AG04449 (cell line): ENCODE measurements at regions not wholly inside any gene's neighbourhood (a gene's known extent, or its start where the extent isn't known, plus 50 kb on each side); places are given as distances from the start of the nearest gene placed in this dataset.
A peak's percentile ranks its signal among the peaks of the same experiment; 100 is the strongest.

ENCODE experiments used
- CTCF ChIA-PET: fragments of 350-600 bp; formaldehyde crosslinking; extraction: SDS; loops from one replicate; lab custom pipeline; 2021; ENCODE audit warnings: antibody characterized with exemption; lab: Yijun Ruan, JAX
- POLR2A ChIA-PET: fragments of 400-600, 350-600 bp; formaldehyde crosslinking; extraction: SDS; loops from one replicate; lab custom pipeline; 2020; ENCODE audit warnings: antibody characterized with exemption, inconsistent platforms; lab: Yijun Ruan, JAX
- DNase-seq: peaks from one replicate; pipeline ENCODE4 v3.0.0-alpha.2; 2010; ENCODE audit warnings: low read depth, low spot score
- H3K4me3 ChIP-seq: 2 replicates; pipeline ENCODE4 v1.5.1; 2011; ENCODE audit warnings: low read depth, mild to moderate bottlenecking, control low read depth, low read length
- CTCF ChIP-seq: IDR thresholded peaks from one replicate; pipeline ENCODE4 v1.5.1; 2011; ENCODE audit warnings: mild to moderate bottlenecking, moderate library complexity, low read length, control low read depth, inconsistent platforms; ENCODE audit not compliant: insufficient read depth; ENCODE audit errors: missing control alignments

- CTCF ChIA-PET: no interaction called here
- POLR2A ChIA-PET: no interaction called here
These were observed 315.6 kb upstream of the PTCHD4 start for GRCh38 chr6:48426636-48427035.

GRCh38 chr6:48423640-48424365 is 312.8 kb upstream of the PTCHD4 start:
- DNase-seq: no peak
- ChIA-PET CTCF (no interaction called here), POLR2A (no interaction called here)
- TF ChIP-seq CTCF: no peak
- no peak overlapping the region for H3K4me3 ChIP-seq

More at GRCh38 chr6:48426636-48427035, 315.6 kb upstream of the PTCHD4 start:
- TF ChIP-seq CTCF: no peak
- peak; percentile 38 for DNase-seq
- no peak overlapping the region for H3K4me3 ChIP-seq

- CTCF ChIA-PET: no interaction called here
- H3K4me3 ChIP-seq: no peak overlapping the region
- DNase-seq: no peak
- POLR2A ChIA-PET: no interaction called here
- no peak for TF ChIP-seq CTCF
These were observed 309.0 kb upstream of the PTCHD4 start for GRCh38 chr6:48419992-48420391.

- TF ChIP-seq CTCF: no peak
- H3K4me3 ChIP-seq: no peak overlapping the region
- no peak for DNase-seq
- CTCF ChIA-PET: no interaction called here
- POLR2A ChIA-PET: no interaction called here
These were observed 306.9 kb upstream of the PTCHD4 start for GRCh38 chr6:48417927-48418326.

- ChIA-PET POLR2A (no interaction called here), CTCF (no interaction called here)
- no peak for DNase-seq
These were observed 301.7 kb upstream of the PTCHD4 start for GRCh38 chr6:48412656-48413055.

GRCh38 chr6:48404927-48405326 is 293.9 kb upstream of the PTCHD4 start:
- TF ChIP-seq CTCF: no peak
- no peak overlapping the region for H3K4me3 ChIP-seq
- ChIA-PET CTCF (no interaction called here), POLR2A (no interaction called here)
- no peak for DNase-seq

More at GRCh38 chr6:48412656-48413055, 301.7 kb upstream of the PTCHD4 start:
- no peak overlapping the region for H3K4me3 ChIP-seq
- TF ChIP-seq CTCF: no peak
